HepG2 (cell line): ENCODE measurements at regions not wholly inside any gene's neighbourhood (a gene's known extent, or its start where the extent isn't known, plus 50 kb on each side); places are given as distances from the start of the nearest gene placed in this dataset.

Experiments
- ATF7-NPFF ChIP-seq: sonication (generic); formaldehyde crosslinking; IDR thresholded peaks from 2 replicates; pipeline ENCODE4 v1.8.1; 2023; ENCODE audit warnings: mild to moderate bottlenecking, low read depth, missing genetic modification reagents, moderate library complexity
- IRF2 ChIP-seq: IDR thresholded peaks from 2 replicates; pipeline ENCODE4 v1.6.1; 2018; ENCODE audit warnings: missing genetic modification reagents, missing compliant biosample characterization
- KMT2A ChIP-seq: sonication (generic); formaldehyde crosslinking; IDR thresholded peaks from 2 replicates; pipeline ENCODE4 v1.4.0; 2020; ENCODE audit warnings: missing genetic modification reagents
- NRL ChIP-seq: sonication (generic); formaldehyde crosslinking; IDR thresholded peaks from 2 replicates; pipeline ENCODE4 v1.5.0; 2020; ENCODE audit warnings: missing genetic modification reagents, mild to moderate bottlenecking, moderate library complexity, borderline replicate concordance
- TOPORS ChIP-seq: sonication (generic); formaldehyde crosslinking; IDR thresholded peaks from 2 replicates; pipeline ENCODE4 v1.8.0; 2023; ENCODE audit warnings: mild to moderate bottlenecking, missing genetic modification reagents
- TSC22D2 ChIP-seq: sonication (generic); formaldehyde crosslinking; IDR thresholded peaks from 2 replicates; pipeline ENCODE4 v1.5.1; 2020; ENCODE audit warnings: missing genetic modification reagents, mild to moderate bottlenecking, borderline replicate concordance
- ZBTB1 ChIP-seq: sonication (generic); formaldehyde crosslinking; IDR thresholded peaks from 2 replicates; pipeline ENCODE4 v1.4.0; 2020; ENCODE audit warnings: missing genetic modification reagents, borderline replicate concordance
- ZNF124 ChIP-seq: sonication (generic); formaldehyde crosslinking; IDR thresholded peaks from 2 replicates; pipeline ENCODE4 v1.4.0; 2020; ENCODE audit warnings: missing genetic modification reagents
- ZNF746 ChIP-seq: sonication (generic); formaldehyde crosslinking; IDR thresholded peaks from 2 replicates; pipeline ENCODE4 v1.8.0; 2022; ENCODE audit warnings: mild to moderate bottlenecking, missing genetic modification reagents
- TF ChIP-seq, protein P1 (sequence below): sonication (generic); formaldehyde crosslinking; IDR thresholded peaks from 2 replicates; pipeline ENCODE4 v1.4.0; 2020; ENCODE audit warnings: low read depth, missing genetic modification reagents
- TF ChIP-seq, protein P2 (sequence below): sonication (generic); formaldehyde crosslinking; IDR thresholded peaks from 2 replicates; pipeline ENCODE4 v1.5.0; 2020; ENCODE audit warnings: mild to moderate bottlenecking, missing genetic modification reagents

GRCh38 chrX:20522420-20522819, 255.7 kb upstream of the RPS6KA3 start (continued):
- TF ChIP-seq, protein P1, sequence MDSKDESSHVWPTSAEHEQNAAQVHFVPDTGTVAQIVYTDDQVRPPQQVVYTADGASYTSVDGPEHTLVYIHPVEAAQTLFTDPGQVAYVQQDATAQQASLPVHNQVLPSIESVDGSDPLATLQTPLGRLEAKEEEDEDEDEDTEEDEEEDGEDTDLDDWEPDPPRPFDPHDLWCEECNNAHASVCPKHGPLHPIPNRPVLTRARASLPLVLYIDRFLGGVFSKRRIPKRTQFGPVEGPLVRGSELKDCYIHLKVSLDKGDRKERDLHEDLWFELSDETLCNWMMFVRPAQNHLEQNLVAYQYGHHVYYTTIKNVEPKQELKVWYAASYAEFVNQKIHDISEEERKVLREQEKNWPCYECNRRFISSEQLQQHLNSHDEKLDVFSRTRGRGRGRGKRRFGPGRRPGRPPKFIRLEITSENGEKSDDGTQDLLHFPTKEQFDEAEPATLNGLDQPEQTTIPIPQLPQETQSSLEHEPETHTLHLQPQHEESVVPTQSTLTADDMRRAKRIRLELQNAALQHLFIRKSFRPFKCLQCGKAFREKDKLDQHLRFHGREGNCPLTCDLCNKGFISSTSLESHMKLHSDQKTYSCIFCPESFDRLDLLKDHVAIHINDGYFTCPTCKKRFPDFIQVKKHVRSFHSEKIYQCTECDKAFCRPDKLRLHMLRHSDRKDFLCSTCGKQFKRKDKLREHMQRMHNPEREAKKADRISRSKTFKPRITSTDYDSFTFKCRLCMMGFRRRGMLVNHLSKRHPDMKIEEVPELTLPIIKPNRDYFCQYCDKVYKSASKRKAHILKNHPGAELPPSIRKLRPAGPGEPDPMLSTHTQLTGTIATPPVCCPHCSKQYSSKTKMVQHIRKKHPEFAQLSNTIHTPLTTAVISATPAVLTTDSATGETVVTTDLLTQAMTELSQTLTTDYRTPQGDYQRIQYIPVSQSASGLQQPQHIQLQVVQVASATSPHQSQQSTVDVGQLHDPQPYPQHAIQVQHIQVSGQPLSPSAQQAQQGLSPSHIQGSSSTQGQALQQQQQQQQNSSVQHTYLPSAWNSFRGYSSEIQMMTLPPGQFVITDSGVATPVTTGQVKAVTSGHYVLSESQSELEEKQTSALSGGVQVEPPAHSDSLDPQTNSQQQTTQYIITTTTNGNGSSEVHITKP (CRISPR knock-in tag), result no peak
- TF ChIP-seq TOPORS (CRISPR knock-in tag), result no peak
- TF ChIP-seq TSC22D2 (CRISPR knock-in tag), result no peak
- TF ChIP-seq NRL (CRISPR knock-in tag), result no peak
- no peak for TF ChIP-seq ZNF746 (CRISPR knock-in tag)
- no peak for TF ChIP-seq KMT2A (CRISPR knock-in tag)
- no peak for TF ChIP-seq ZBTB1 (CRISPR knock-in tag)
- TF ChIP-seq, protein P2, sequence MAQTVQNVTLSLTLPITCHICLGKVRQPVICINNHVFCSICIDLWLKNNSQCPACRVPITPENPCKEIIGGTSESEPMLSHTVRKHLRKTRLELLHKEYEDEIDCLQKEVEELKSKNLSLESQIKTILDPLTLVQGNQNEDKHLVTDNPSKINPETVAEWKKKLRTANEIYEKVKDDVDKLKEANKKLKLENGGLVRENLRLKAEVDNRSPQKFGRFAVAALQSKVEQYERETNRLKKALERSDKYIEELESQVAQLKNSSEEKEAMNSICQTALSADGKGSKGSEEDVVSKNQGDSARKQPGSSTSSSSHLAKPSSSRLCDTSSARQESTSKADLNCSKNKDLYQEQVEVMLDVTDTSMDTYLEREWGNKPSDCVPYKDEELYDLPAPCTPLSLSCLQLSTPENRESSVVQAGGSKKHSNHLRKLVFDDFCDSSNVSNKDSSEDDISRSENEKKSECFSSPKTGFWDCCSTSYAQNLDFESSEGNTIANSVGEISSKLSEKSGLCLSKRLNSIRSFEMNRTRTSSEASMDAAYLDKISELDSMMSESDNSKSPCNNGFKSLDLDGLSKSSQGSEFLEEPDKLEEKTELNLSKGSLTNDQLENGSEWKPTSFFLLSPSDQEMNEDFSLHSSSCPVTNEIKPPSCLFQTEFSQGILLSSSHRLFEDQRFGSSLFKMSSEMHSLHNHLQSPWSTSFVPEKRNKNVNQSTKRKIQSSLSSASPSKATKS (CRISPR knock-in tag), result no peak
- no peak for TF ChIP-seq IRF2
- TF ChIP-seq ZNF124 (CRISPR knock-in tag), result no peak
- no peak for TF ChIP-seq ATF7-NPFF (CRISPR knock-in tag)
